H1 (cell line): ENCODE measurements at regions not wholly inside any gene's neighbourhood (a gene's known extent, or its start where the extent isn't known, plus 50 kb on each side); places are given as distances from the start of the nearest gene placed in this dataset.

Experiments used
- CTCF ChIA-PET: fragments of 300-600 bp; sonication (Branson Sonifier 250); formaldehyde crosslinking; loops from one replicate; lab custom pipeline; 2021; ENCODE audit not compliant: partially characterized antibody; lab: Charles Lee
- POLR2A ChIA-PET: fragments of 300-600 bp; sonication (Branson Sonifier 250); formaldehyde crosslinking; loops from one replicate; lab custom pipeline; 2021; ENCODE audit warnings: inconsistent platforms; ENCODE audit not compliant: partially characterized antibody; lab: Charles Lee
- DNase-seq, 2 experiments: peaks; one replicate each; pipeline versions ENCODE4 v3.0.0 to v3.0.0-alpha.2; 2010 to 2022; ENCODE audit warnings: low spot score in 2 of 2, low read depth in 1 of 2, mixed read lengths in 1 of 2
- FAIRE-seq: peaks from 2 replicates; lab custom pipeline; 2011; peaks lifted over from hg19 to GRCh38; lab: Jason Lieb, UNC
- H2AFZ ChIP-seq: 2 replicates; pipeline ENCODE4 v1.8.1; 2012; ENCODE audit warnings: low read length, inconsistent platforms
- H2AK5ac ChIP-seq: 2 replicates; pipeline ENCODE4 v1.6.1; 2013; ENCODE audit warnings: low read depth, low read length
- H2BK120ac ChIP-seq: replicated peaks from 2 replicates; pipeline ENCODE3; 2013; ENCODE audit warnings: low read depth, low read length, inconsistent platforms
- H2BK12ac ChIP-seq: 2 replicates; pipeline ENCODE4 v1.6.1; 2013; ENCODE audit warnings: low read depth, low read length
- H2BK15ac ChIP-seq: 2 replicates; pipeline ENCODE4 v1.6.1; 2013; ENCODE audit warnings: low read length
- H2BK20ac ChIP-seq: 2 replicates; pipeline ENCODE4 v1.6.1; 2013; ENCODE audit warnings: low read length
- H2BK5ac ChIP-seq: 2 replicates; pipeline ENCODE4 v1.6.1; 2013; ENCODE audit warnings: low read depth, low read length
- H3K14ac ChIP-seq: 2 replicates; pipeline ENCODE4 v1.6.1; 2013; ENCODE audit warnings: inconsistent platforms; ENCODE audit not compliant: insufficient read length
- H3K18ac ChIP-seq: 2 replicates; pipeline ENCODE4 v1.6.1; 2013; ENCODE audit warnings: low read length; ENCODE audit errors: extremely low read depth
- H3K23ac ChIP-seq: 2 replicates; pipeline ENCODE4 v1.6.1; 2013; ENCODE audit warnings: inconsistent platforms; ENCODE audit not compliant: insufficient read length
- H3K23me2 ChIP-seq: 2 replicates; pipeline ENCODE4 v1.6.1; 2013; ENCODE audit warnings: low read depth, low read length
- H3K27ac ChIP-seq: 2 replicates; pipeline ENCODE4 v1.6.1; 2011; ENCODE audit warnings: low read depth, low read length, inconsistent platforms
- H3K27me3 ChIP-seq, 4 experiments: replicated peaks in 1 of 4; 1 replicate in 1 of 4; 2 replicates in 3 of 4; pipeline versions ENCODE4 v1.6.1 to v1.8.1; 2011 to 2013; ENCODE audit warnings: low read length in 3 of 4, mild to moderate bottlenecking in 3 of 4, inconsistent platforms in 2 of 4, mixed read lengths in 2 of 4, moderate library complexity in 1 of 4; ENCODE audit not compliant: control insufficient read depth in 3 of 4, insufficient read depth in 3 of 4; ENCODE audit errors: extremely low read depth in 1 of 4
- H3K36me3 ChIP-seq, 4 experiments: 2 replicates each; pipeline versions ENCODE4 v1.6.1 to v1.8.1; 2011 to 2013; ENCODE audit warnings: mild to moderate bottlenecking in 4 of 4, low read length in 3 of 4, moderate library complexity in 2 of 4, control low read depth in 1 of 4, inconsistent platforms in 1 of 4; ENCODE audit not compliant: insufficient read depth in 4 of 4, control insufficient read depth in 2 of 4
- H3K4ac ChIP-seq: replicated peaks from 2 replicates; pipeline ENCODE3; 2013; ENCODE audit warnings: low read length, low read depth, mixed read lengths, inconsistent platforms; ENCODE audit not compliant: insufficient read length
- H3K4me1 ChIP-seq, 4 experiments: replicated peaks in 1 of 4; 1 replicate in 1 of 4; 2 replicates in 3 of 4; pipeline versions ENCODE4 v1.6.1 to v1.8.1; 2011 to 2013; ENCODE audit warnings: low read length in 3 of 4, inconsistent platforms in 2 of 4, mixed read lengths in 1 of 4; ENCODE audit not compliant: insufficient read depth in 4 of 4, control insufficient read depth in 3 of 4
- H3K4me2 ChIP-seq, 2 experiments: 2 replicates each; pipeline versions ENCODE4 v1.6.1 to v1.8.1; 2011 to 2013; ENCODE audit warnings: low read depth in 2 of 2, low read length in 2 of 2, control low read depth in 1 of 2, inconsistent platforms in 1 of 2, mild to moderate bottlenecking in 1 of 2; ENCODE audit not compliant: insufficient read depth in 1 of 2
- H3K4me3 ChIP-seq, 4 experiments: fragments of 200-600, 300-600 bp in 1 of 4; sonication (generic), shearing (Covaris generic), sonication (Bioruptor Twin) in 1 of 4; 2 replicates each; pipeline versions ENCODE4 v1.5.1 to v1.8.1; 2011 to 2016; ENCODE audit warnings: low read length in 4 of 4, low read depth in 3 of 4, control low read depth in 2 of 4, inconsistent platforms in 2 of 4, mild to moderate bottlenecking in 2 of 4, mixed read lengths in 1 of 4, moderate library complexity in 1 of 4; ENCODE audit not compliant: insufficient read depth in 2 of 4; ENCODE audit errors: extremely low read depth in 1 of 4
- H3K56ac ChIP-seq: replicated peaks from 2 replicates; pipeline ENCODE3; 2013; ENCODE audit warnings: low read depth, mild to moderate bottlenecking, mixed read lengths, low read length, inconsistent platforms; ENCODE audit not compliant: insufficient read length
- H3K79me1 ChIP-seq: 2 replicates; pipeline ENCODE4 v1.6.1; 2013; ENCODE audit warnings: low read depth, low read length, control low read depth
- H3K79me2 ChIP-seq, 2 experiments: 2 replicates each; pipeline versions ENCODE4 v1.6.1 to v1.8.1; 2012 to 2013; ENCODE audit warnings: low read length in 2 of 2, mild to moderate bottlenecking in 2 of 2, inconsistent platforms in 1 of 2; ENCODE audit not compliant: insufficient read depth in 2 of 2, control insufficient read depth in 1 of 2
- H3K9ac ChIP-seq, 4 experiments: replicated peaks in 1 of 4; 1 replicate in 1 of 4; 2 replicates in 3 of 4; pipeline versions ENCODE4 v1.6.1 to v1.8.1; 2011 to 2013; ENCODE audit warnings: low read depth in 3 of 4, low read length in 3 of 4, control low read depth in 2 of 4, mild to moderate bottlenecking in 2 of 4, moderate library complexity in 2 of 4, inconsistent platforms in 1 of 4; ENCODE audit errors: extremely low read depth in 1 of 4
- H3K9me3 ChIP-seq, 2 experiments: 2 replicates each; pipeline versions ENCODE4 v1.6.1 to v1.8.1; 2012 to 2013; ENCODE audit warnings: mild to moderate bottlenecking in 2 of 2, moderate library complexity in 2 of 2, control low read depth in 1 of 2, inconsistent platforms in 1 of 2, low read depth in 1 of 2, low read length in 1 of 2, mixed read lengths in 1 of 2; ENCODE audit not compliant: insufficient read depth in 2 of 2
- H4K20me1 ChIP-seq, 2 experiments: replicated peaks in 1 of 2; 2 replicates each; pipeline versions ENCODE3 to v1.8.1; 2011 to 2013; ENCODE audit warnings: inconsistent platforms in 2 of 2, low read length in 2 of 2, mild to moderate bottlenecking in 1 of 2; ENCODE audit not compliant: insufficient read depth in 2 of 2, control insufficient read depth in 1 of 2
- H4K5ac ChIP-seq: 2 replicates; pipeline ENCODE4 v1.6.1; 2013; ENCODE audit warnings: low read length, low read depth, mixed read lengths, inconsistent platforms; ENCODE audit not compliant: insufficient read length
- H4K8ac ChIP-seq: 2 replicates; pipeline ENCODE4 v1.8.0; 2013; ENCODE audit warnings: mild to moderate bottlenecking, moderate library complexity, low read length, inconsistent platforms; ENCODE audit not compliant: insufficient read depth; ENCODE audit errors: extremely low read depth
- H4K91ac ChIP-seq: replicated peaks from 2 replicates; pipeline ENCODE3; 2013; ENCODE audit warnings: low read length, mixed read lengths, inconsistent platforms; ENCODE audit not compliant: insufficient read length
- ASH2L ChIP-seq: fragments of 200-600, 300-600 bp; sonication (generic); IDR thresholded peaks from one replicate; pipeline ENCODE4 v1.7.1; 2017; ENCODE audit warnings: low read length
- BCL11A ChIP-seq, 2 experiments: IDR thresholded peaks; one replicate each; pipeline ENCODE4 v1.6.1; 2011; ENCODE audit warnings: low read depth in 2 of 2, low read length in 2 of 2, mild to moderate bottlenecking in 2 of 2
- CHD2 ChIP-seq: IDR thresholded peaks from 2 replicates; pipeline ENCODE4 v1.6.1; 2012; ENCODE audit warnings: low read length, improper control_type of control experiment
- E2F6 ChIP-seq: IDR thresholded peaks from 2 replicates; pipeline ENCODE4 v1.6.1; 2012; ENCODE audit warnings: inconsistent platforms
- HDAC2 ChIP-seq, 2 experiments: fragments of 300-600 bp in 1 of 2; sonication (generic) in 1 of 2; IDR thresholded peaks; 2 replicates each; pipeline ENCODE4 v1.6.1; 2011 to 2012; ENCODE audit warnings: low read depth in 2 of 2, low read length in 2 of 2, mild to moderate bottlenecking in 2 of 2, moderate library complexity in 2 of 2, borderline replicate concordance in 1 of 2, inconsistent platforms in 1 of 2
- KDM5A ChIP-seq: fragments of 200-600 bp; IDR thresholded peaks from 2 replicates; pipeline ENCODE4 v1.7.1; 2012; ENCODE audit warnings: mild to moderate bottlenecking, low read length, inconsistent platforms, mixed read lengths
- POLR2AphosphoS5 ChIP-seq: IDR thresholded peaks from 2 replicates; pipeline ENCODE4 v1.6.1; 2011; ENCODE audit warnings: low read depth, low read length
- RBBP5 ChIP-seq: IDR thresholded peaks from 2 replicates; pipeline ENCODE4 v1.7.1; 2012; ENCODE audit warnings: low read depth, mild to moderate bottlenecking, inconsistent platforms, low read length, moderate library complexity, borderline replicate concordance
- RFX5 ChIP-seq: IDR thresholded peaks from 2 replicates; pipeline ENCODE4 v1.6.1; 2011; ENCODE audit warnings: low read depth, low read length, improper control_type of control experiment, borderline replicate concordance
- RNF2 ChIP-seq: fragments of 200-900, 300-1000 bp; sonication (generic); IDR thresholded peaks from 2 replicates; pipeline ENCODE4 v1.7.1; 2016; ENCODE audit warnings: borderline replicate concordance, low read depth, mild to moderate bottlenecking, antibody characterized with exemption, low read length; ENCODE audit not compliant: poor library complexity, severe bottlenecking; ENCODE audit errors: missing control alignments
- SUZ12 ChIP-seq: fragments of 200-600 bp; sonication (generic); IDR thresholded peaks from 2 replicates; pipeline ENCODE4 v1.6.1; 2012; ENCODE audit warnings: mild to moderate bottlenecking, inconsistent platforms, low read length, moderate library complexity, mixed read lengths
- TAF1 ChIP-seq: IDR thresholded peaks from 2 replicates; pipeline ENCODE4 v1.6.1; 2011; ENCODE audit warnings: mild to moderate bottlenecking, low read depth, low read length
- TAF7 ChIP-seq: optimal IDR thresholded peaks from 2 replicates; pipeline ENCODE3; 2011; ENCODE audit warnings: low read depth, mild to moderate bottlenecking, inconsistent platforms, low read length, moderate library complexity, borderline replicate concordance
- TBP ChIP-seq: IDR thresholded peaks from 2 replicates; pipeline ENCODE4 v1.6.1; 2011; ENCODE audit warnings: low read depth, low read length, improper control_type of control experiment
- WGBS, 2 experiments: shearing (Covaris generic) in 1 of 2; methylation state at CpG; one replicate each; pipeline versions ENCODE4 v1.1.6 to v1.1.7; 2013 to 2015; ENCODE audit warnings: low lambda C conversion rate in 2 of 2, mixed read lengths in 2 of 2, inconsistent platforms in 1 of 2, low coverage in 1 of 2, missing lambda C conversion rate in 1 of 2; ENCODE audit not compliant: insufficient replicate concordance in 2 of 2, insufficient coverage in 1 of 2, insufficient read length in 1 of 2; ENCODE audit errors: extremely low coverage in 1 of 2, missing lambda C conversion rate in 1 of 2; 5-methylcytosine and 5-hydroxymethylcytosine counted together

- Histone ChIP-seq H3K79me2 (no peaks in the 10 kb centered on the region), H3K4me3 (no peak overlapping the region), H3K27ac (no peak overlapping the region), H2BK12ac (no peak overlapping the region), H2BK5ac (no peak overlapping the region), H3K36me3 (no peaks in the 10 kb centered on the region), H3K9me3 (no peaks in the 10 kb centered on the region), H3K9ac (no peak overlapping the region), H4K20me1 (no peaks in the 10 kb centered on the region), H3K23ac (no peak overlapping the region), H2BK15ac (no peak overlapping the region), H3K27me3 (no peaks in the 10 kb centered on the region), H2BK20ac (no peak overlapping the region), H3K79me1 (no peaks in the 10 kb centered on the region), H3K23me2 (no peaks in the 10 kb centered on the region), H2AK5ac (no peak overlapping the region), H4K5ac (no peak overlapping the region), H3K4me1 (no peaks in the 10 kb centered on the region), H3K56ac (no peak overlapping the region), H2BK120ac (no peak overlapping the region), H3K4me2 (no peak overlapping the region), H3K18ac (no peak overlapping the region), H4K8ac (no peak overlapping the region), H4K91ac (no peak overlapping the region), H3K4ac (no peak overlapping the region), H2AFZ (no peak overlapping the region), H3K14ac (no peak overlapping the region)
- WGBS, 2 experiments = 86% methylated on average over 2 of the region's 2 CpGs; no CpG with 5 or more reads in 1 of the 2 experiments
- POLR2A ChIA-PET = no interaction called here
- no peak for DNase-seq
- CTCF ChIA-PET = interaction anchor here (0.7 to 1.0 kb wide), 3 partner anchors 10 to 510 kb away, joined by 3 to 4 read pairs (median 3); no protein-coding TSS in a partner anchor
- no peak for FAIRE-seq
- TF ChIP-seq TAF7 (no peak), SUZ12 (no peak), TBP (no peak), HDAC2 (IDR thresholded peaks at IDR 0.05; ENCODE audit: borderline replicate concordance in 1 of 2, low read depth in 2 of 2, low read length in 2 of 2) (no peak), E2F6 (no peak), POLR2AphosphoS5 (no peak), RFX5 (no peak), TAF1 (no peak), CHD2 (no peak), RNF2 (no peak), KDM5A (no peak), RBBP5 (no peak), ASH2L (no peak), BCL11A (IDR thresholded peaks at IDR 0.05; ENCODE audit: low read depth in 2 of 2, low read length in 2 of 2) (no peak)
Observed at GRCh38 chr11:127226949-127227348, 226.4 kb upstream of the KIRREL3 start.
